ENCODE measurements at regions not wholly inside any gene's neighbourhood (a gene's known extent, or its start where the extent isn't known, plus 50 kb on each side); places are given as distances from the start of the nearest gene placed in this dataset.
"Not testable (repeated sequence)": the region's sequence is repeated elsewhere in the genome, so short reads cannot be mapped to it uniquely, and the experiment has no call there.

- Histone ChIP-seq H3K4me1 (ENCODE audit: low read length) (no peaks in the 10 kb centered on the region), H3K4me3 (ENCODE audit: low read length) (no peak overlapping the region), H3K36me3 (ENCODE audit: insufficient read depth, low read length) (no peaks in the 10 kb centered on the region), H2AFZ (ENCODE audit: low read length) (no peak overlapping the region), H3K79me2 (ENCODE audit: low read length) (no peaks in the 10 kb centered on the region), H3K9ac (ENCODE audit: low read length) (no peak overlapping the region), H3K27ac (ENCODE audit: low read length) (no peak overlapping the region), H3K27me3 (ENCODE audit: low read length) (no peaks in the 10 kb centered on the region), H3K4me2 (ENCODE audit: low read depth, low read length, poor library complexity, severe bottlenecking) (no peak overlapping the region), H3K9me2 (replicated peaks; ENCODE audit: insufficient read depth, low read length) (no peaks in the 10 kb centered on the region), H3K9me3 (ENCODE audit: low read length) (no peaks in the 10 kb centered on the region), H4K20me1 (ENCODE audit: insufficient read depth, low read depth, low read length) (no peaks in the 10 kb centered on the region)
- DNase-seq: no peak
Measured at GRCh38 chr18:14949800-14950664, 202.1 kb downstream of the ANKRD30B start.

GRCh38 chr18:14952444-14953077 lies 204.6 kb downstream of the ANKRD30B start:
- H3K9me3 ChIP-seq (ENCODE audit: low read length); H3K9me2 ChIP-seq (replicated peaks; ENCODE audit: insufficient read depth, low read length); H3K27me3 ChIP-seq (ENCODE audit: low read length); DNase-seq; H3K4me2 ChIP-seq (ENCODE audit: low read depth, low read length, poor library complexity, severe bottlenecking); H4K20me1 ChIP-seq (ENCODE audit: insufficient read depth, low read depth, low read length); H3K36me3 ChIP-seq (ENCODE audit: insufficient read depth, low read length); H3K79me2 ChIP-seq (ENCODE audit: low read length); H3K4me1 ChIP-seq (ENCODE audit: low read length); H2AFZ ChIP-seq (ENCODE audit: low read length); H3K27ac ChIP-seq (ENCODE audit: low read length); H3K9ac ChIP-seq (ENCODE audit: low read length); H3K4me3 ChIP-seq (ENCODE audit: low read length): not testable (repeated sequence)

GRCh38 chr18:14958701-14959100 lies 210.7 kb downstream of the ANKRD30B start:
- no peak overlapping the region for H3K27ac ChIP-seq (ENCODE audit: low read length)
- H3K4me2 ChIP-seq (ENCODE audit: low read depth, low read length, poor library complexity, severe bottlenecking): no peak overlapping the region
- no peak for DNase-seq
- H3K9me2 ChIP-seq (replicated peaks; ENCODE audit: insufficient read depth, low read length): no peaks in the 10 kb centered on the region
- peaks cover 5% of the 10 kb centered on the region; the same call in 1 of the 2 replicates for H3K9me3 ChIP-seq (ENCODE audit: low read length)
- no peaks in the 10 kb centered on the region for H4K20me1 ChIP-seq (ENCODE audit: insufficient read depth, low read depth, low read length)
- no peaks in the 10 kb centered on the region for H3K36me3 ChIP-seq (ENCODE audit: insufficient read depth, low read length)
- H2AFZ ChIP-seq (ENCODE audit: low read length): no peak overlapping the region
- H3K27me3 ChIP-seq (ENCODE audit: low read length): no peaks in the 10 kb centered on the region
- no peaks in the 10 kb centered on the region for H3K79me2 ChIP-seq (ENCODE audit: low read length)
- no peaks in the 10 kb centered on the region for H3K4me1 ChIP-seq (ENCODE audit: low read length)
- no peak overlapping the region for H3K9ac ChIP-seq (ENCODE audit: low read length)
- no peak overlapping the region for H3K4me3 ChIP-seq (ENCODE audit: low read length)

GRCh38 chr18:14959550-14959949 lies 211.6 kb downstream of the ANKRD30B start:
- H3K4me1 ChIP-seq (ENCODE audit: low read length): no peaks in the 10 kb centered on the region

GRCh38 chr18:14961991-14962390 lies 214.0 kb downstream of the ANKRD30B start:
- H3K36me3 ChIP-seq (ENCODE audit: insufficient read depth, low read length): no peaks in the 10 kb centered on the region
- no peak overlapping the region for H3K4me2 ChIP-seq (ENCODE audit: low read depth, low read length, poor library complexity, severe bottlenecking)
- H3K27me3 ChIP-seq (ENCODE audit: low read length): no peaks in the 10 kb centered on the region
- H3K4me3 ChIP-seq (ENCODE audit: low read length): no peak overlapping the region
- no peak for DNase-seq
- no peaks in the 10 kb centered on the region for H3K4me1 ChIP-seq (ENCODE audit: low read length)
- H3K27ac ChIP-seq (ENCODE audit: low read length): no peak overlapping the region
- no peaks in the 10 kb centered on the region for H4K20me1 ChIP-seq (ENCODE audit: insufficient read depth, low read depth, low read length)
- peaks cover 2% of the 10 kb centered on the region; the same call in 1 of the 2 replicates for H3K9me3 ChIP-seq (ENCODE audit: low read length)
- H3K79me2 ChIP-seq (ENCODE audit: low read length): no peaks in the 10 kb centered on the region
- no peak overlapping the region for H2AFZ ChIP-seq (ENCODE audit: low read length)
- H3K9me2 ChIP-seq (replicated peaks; ENCODE audit: insufficient read depth, low read length): no peaks in the 10 kb centered on the region
- H3K9ac ChIP-seq (ENCODE audit: low read length): no peak overlapping the region

More at GRCh38 chr18:14959550-14959949, 211.6 kb downstream of the ANKRD30B start:
- H3K4me3 ChIP-seq (ENCODE audit: low read length): no peak overlapping the region
- no peaks in the 10 kb centered on the region for H3K36me3 ChIP-seq (ENCODE audit: insufficient read depth, low read length)
- H3K27me3 ChIP-seq (ENCODE audit: low read length): no peaks in the 10 kb centered on the region
- peaks cover 5% of the 10 kb centered on the region; the same call in 1 of the 2 replicates for H3K9me3 ChIP-seq (ENCODE audit: low read length)
- H3K9ac ChIP-seq (ENCODE audit: low read length): no peak overlapping the region
- no peak overlapping the region for H3K27ac ChIP-seq (ENCODE audit: low read length)
- H3K9me2 ChIP-seq (replicated peaks; ENCODE audit: insufficient read depth, low read length): no peaks in the 10 kb centered on the region
- H4K20me1 ChIP-seq (ENCODE audit: insufficient read depth, low read depth, low read length): no peaks in the 10 kb centered on the region
- H3K79me2 ChIP-seq (ENCODE audit: low read length): no peaks in the 10 kb centered on the region
- H3K4me2 ChIP-seq (ENCODE audit: low read depth, low read length, poor library complexity, severe bottlenecking): no peak overlapping the region
- no peak for DNase-seq
- H2AFZ ChIP-seq (ENCODE audit: low read length): no peak overlapping the region

GRCh38 chr18:14962626-14963025 lies 214.7 kb downstream of the ANKRD30B start:
- Histone ChIP-seq H3K9ac (ENCODE audit: low read length) (no peak overlapping the region), H3K9me3 (ENCODE audit: low read length) (no peaks in the 10 kb centered on the region), H3K9me2 (replicated peaks; ENCODE audit: insufficient read depth, low read length) (no peaks in the 10 kb centered on the region), H3K36me3 (ENCODE audit: insufficient read depth, low read length) (no peaks in the 10 kb centered on the region), H2AFZ (ENCODE audit: low read length) (no peak overlapping the region), H3K4me1 (ENCODE audit: low read length) (no peaks in the 10 kb centered on the region), H3K79me2 (ENCODE audit: low read length) (no peaks in the 10 kb centered on the region), H3K4me2 (ENCODE audit: low read depth, low read length, poor library complexity, severe bottlenecking) (no peak overlapping the region), H3K4me3 (ENCODE audit: low read length) (no peak overlapping the region), H4K20me1 (ENCODE audit: insufficient read depth, low read depth, low read length) (no peaks in the 10 kb centered on the region), H3K27ac (ENCODE audit: low read length) (no peak overlapping the region), H3K27me3 (ENCODE audit: low read length) (no peaks in the 10 kb centered on the region)
- no peak for DNase-seq

- H3K4me1 ChIP-seq (ENCODE audit: low read length): no peaks in the 10 kb centered on the region
- H4K20me1 ChIP-seq (ENCODE audit: insufficient read depth, low read depth, low read length): no peaks in the 10 kb centered on the region
- no peak overlapping the region for H2AFZ ChIP-seq (ENCODE audit: low read length)
- H3K27me3 ChIP-seq (ENCODE audit: low read length): no peaks in the 10 kb centered on the region
- no peak for DNase-seq
- H3K27ac ChIP-seq (ENCODE audit: low read length): no peak overlapping the region
- no peaks in the 10 kb centered on the region for H3K9me3 ChIP-seq (ENCODE audit: low read length)
- H3K4me3 ChIP-seq (ENCODE audit: low read length): no peak overlapping the region
- no peaks in the 10 kb centered on the region for H3K79me2 ChIP-seq (ENCODE audit: low read length)
- no peak overlapping the region for H3K4me2 ChIP-seq (ENCODE audit: low read depth, low read length, poor library complexity, severe bottlenecking)
- H3K9ac ChIP-seq (ENCODE audit: low read length): no peak overlapping the region
- H3K36me3 ChIP-seq (ENCODE audit: insufficient read depth, low read length): no peaks in the 10 kb centered on the region
- H3K9me2 ChIP-seq (replicated peaks; ENCODE audit: insufficient read depth, low read length): no peaks in the 10 kb centered on the region
Measured at GRCh38 chr18:14963246-14963645, 215.3 kb downstream of the ANKRD30B start.

- Histone ChIP-seq H3K4me3 (ENCODE audit: low read length) (no peak overlapping the region), H3K4me1 (ENCODE audit: low read length) (no peaks in the 10 kb centered on the region), H3K4me2 (ENCODE audit: low read depth, low read length, poor library complexity, severe bottlenecking) (no peak overlapping the region), H3K9me3 (ENCODE audit: low read length) (no peaks in the 10 kb centered on the region), H3K9me2 (replicated peaks; ENCODE audit: insufficient read depth, low read length) (no peaks in the 10 kb centered on the region), H4K20me1 (ENCODE audit: insufficient read depth, low read depth, low read length) (no peaks in the 10 kb centered on the region), H3K27me3 (ENCODE audit: low read length) (no peaks in the 10 kb centered on the region), H3K9ac (ENCODE audit: low read length) (no peak overlapping the region), H3K36me3 (ENCODE audit: insufficient read depth, low read length) (no peaks in the 10 kb centered on the region), H3K79me2 (ENCODE audit: low read length) (no peaks in the 10 kb centered on the region), H2AFZ (ENCODE audit: low read length) (no peak overlapping the region), H3K27ac (ENCODE audit: low read length) (no peak overlapping the region)
- no peak for DNase-seq
Measured at GRCh38 chr18:14964002-14964401, 216.0 kb downstream of the ANKRD30B start.
